Upper lobe of right lung (tissue), 1 donor: ENCODE measurements at regions not wholly inside any gene's neighbourhood (a gene's known extent, or its start where the extent isn't known, plus 50 kb on each side); places are given as distances from the start of the nearest gene placed in this dataset.

Source experiments
- ATAC-seq: fragments of 200-7000 bp; cut with Tn5 transposase; one replicate; pipeline ENCODE4 v1.9.1; 2020; ENCODE audit warnings: mild to moderate bottlenecking, moderate library complexity
- DNase-seq: peaks from one replicate; pipeline ENCODE4 v3.0.0-alpha.2; 2020
- H3K27ac ChIP-seq: fragments of 200-600 bp; one replicate; pipeline ENCODE4 v1.8.0; 2022
- H3K27me3 ChIP-seq: fragments of 200-600 bp; one replicate; pipeline ENCODE4 v1.8.0; 2022; ENCODE audit warnings: mild to moderate bottlenecking
- H3K36me3 ChIP-seq: fragments of 200-600 bp; one replicate; pipeline ENCODE4 v1.8.0; 2022
- H3K4me1 ChIP-seq: fragments of 200-600 bp; one replicate; pipeline ENCODE4 v1.8.0; 2022
- H3K4me3 ChIP-seq: fragments of 200-600 bp; one replicate; pipeline ENCODE4 v1.8.0; 2022; ENCODE audit warnings: mild to moderate bottlenecking
- H3K9me3 ChIP-seq: fragments of 200-600 bp; one replicate; pipeline ENCODE4 v1.8.0; 2022
- intact Hi-C: fragments of 100-400 bp; cut with DNase I; formaldehyde crosslinking; loops from one replicate; pipeline ENCODE4 v1.11.0; 2022
- TF ChIP-seq, protein P1 (sequence below): fragments of 200-600 bp; IDR thresholded peaks from one replicate; pipeline ENCODE4 v1.8.0; 2022; ENCODE audit warnings: antibody characterized with exemption
- donor health status: DM: no; HTN: yes; CAD: no; lungs with severe emphysema.

DNA sequence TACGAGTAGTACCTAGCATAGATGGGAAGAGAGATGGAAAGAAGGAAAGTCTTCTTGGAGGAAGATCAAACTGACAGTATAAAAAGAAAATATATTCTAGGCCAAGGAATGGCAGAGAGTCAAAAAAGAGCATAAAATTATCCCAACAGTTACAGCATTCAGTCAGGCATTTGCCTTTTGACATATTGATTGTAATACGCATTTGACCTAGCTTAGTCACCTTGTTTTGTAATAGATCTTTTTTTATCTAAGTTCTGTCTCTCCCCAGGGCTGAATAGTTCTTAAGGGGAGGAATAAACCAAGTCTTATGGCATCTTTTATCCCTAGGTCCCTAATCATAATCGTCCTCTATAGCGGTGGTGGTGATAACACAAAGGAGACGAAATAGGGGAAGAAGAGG is 657.3 kb upstream of the PIK3C3 start:
- H3K36me3 ChIP-seq = no peaks in the 10 kb centered on the region
- DNase-seq (no peak), ATAC-seq (no peak)
- intact Hi-C loops = no loop called here
- no peaks in the 10 kb centered on the region for H3K4me1 ChIP-seq
- H3K4me3 ChIP-seq = no peak overlapping the region
- H3K27ac ChIP-seq = no peak overlapping the region
- no peaks in the 10 kb centered on the region for H3K27me3 ChIP-seq
- TF ChIP-seq, protein P1, sequence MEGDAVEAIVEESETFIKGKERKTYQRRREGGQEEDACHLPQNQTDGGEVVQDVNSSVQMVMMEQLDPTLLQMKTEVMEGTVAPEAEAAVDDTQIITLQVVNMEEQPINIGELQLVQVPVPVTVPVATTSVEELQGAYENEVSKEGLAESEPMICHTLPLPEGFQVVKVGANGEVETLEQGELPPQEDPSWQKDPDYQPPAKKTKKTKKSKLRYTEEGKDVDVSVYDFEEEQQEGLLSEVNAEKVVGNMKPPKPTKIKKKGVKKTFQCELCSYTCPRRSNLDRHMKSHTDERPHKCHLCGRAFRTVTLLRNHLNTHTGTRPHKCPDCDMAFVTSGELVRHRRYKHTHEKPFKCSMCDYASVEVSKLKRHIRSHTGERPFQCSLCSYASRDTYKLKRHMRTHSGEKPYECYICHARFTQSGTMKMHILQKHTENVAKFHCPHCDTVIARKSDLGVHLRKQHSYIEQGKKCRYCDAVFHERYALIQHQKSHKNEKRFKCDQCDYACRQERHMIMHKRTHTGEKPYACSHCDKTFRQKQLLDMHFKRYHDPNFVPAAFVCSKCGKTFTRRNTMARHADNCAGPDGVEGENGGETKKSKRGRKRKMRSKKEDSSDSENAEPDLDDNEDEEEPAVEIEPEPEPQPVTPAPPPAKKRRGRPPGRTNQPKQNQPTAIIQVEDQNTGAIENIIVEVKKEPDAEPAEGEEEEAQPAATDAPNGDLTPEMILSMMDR = no peak
- no peaks in the 10 kb centered on the region for H3K9me3 ChIP-seq

DNA sequence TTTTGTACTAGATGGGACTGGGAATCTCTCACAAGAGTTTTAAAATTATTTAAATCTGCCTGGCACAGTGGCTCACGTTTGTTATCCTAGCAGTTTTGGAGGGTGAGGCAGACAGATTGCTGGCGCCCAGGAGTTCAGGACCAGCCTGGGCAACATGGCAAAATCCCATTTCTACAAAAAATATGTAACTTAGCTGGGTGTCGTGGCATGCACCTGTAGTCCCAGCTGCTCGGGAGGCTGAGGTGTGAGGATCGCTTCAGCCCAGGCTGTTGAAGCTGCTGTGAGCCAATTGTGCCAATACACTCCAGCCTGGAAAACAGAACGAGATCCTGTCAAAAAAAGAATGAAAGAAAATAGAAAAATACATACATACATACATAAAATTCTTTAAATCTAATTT is 685.7 kb upstream of the PIK3C3 start:
- H3K27me3 ChIP-seq = no peaks in the 10 kb centered on the region
- no peak overlapping the region for H3K4me3 ChIP-seq
- TF ChIP-seq, protein P1 = no peak
- no peak overlapping the region for H3K27ac ChIP-seq
- ATAC-seq = no peak
- DNase-seq = no peak
- H3K4me1 ChIP-seq = no peaks in the 10 kb centered on the region
- H3K36me3 ChIP-seq = no peaks in the 10 kb centered on the region
- intact Hi-C loops = no loop called here
- H3K9me3 ChIP-seq = no peaks in the 10 kb centered on the region

DNA sequence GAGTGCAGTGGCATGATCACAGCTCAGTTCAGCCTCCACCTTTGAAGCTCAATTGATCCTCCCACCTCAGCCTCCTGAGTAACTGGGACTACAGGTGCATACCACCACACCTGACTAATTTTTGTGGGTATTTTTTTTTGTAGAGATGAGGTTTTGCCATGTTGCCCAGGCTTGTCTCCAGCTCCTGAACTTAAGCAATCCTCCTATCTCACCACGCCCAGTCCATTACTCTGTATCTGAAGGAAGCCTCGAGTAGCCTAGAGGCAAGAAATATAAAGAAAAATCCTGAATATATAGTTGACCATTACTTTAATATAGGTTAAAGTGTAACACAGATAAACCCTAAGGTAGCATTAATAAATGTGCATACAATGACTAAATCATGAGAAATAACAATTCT is 686.8 kb upstream of the PIK3C3 start:
- intact Hi-C loops = no loop called here
- Histone ChIP-seq H3K27ac (no peak overlapping the region), H3K4me3 (no peak overlapping the region), H3K4me1 (no peaks in the 10 kb centered on the region), H3K27me3 (no peaks in the 10 kb centered on the region), H3K36me3 (no peaks in the 10 kb centered on the region), H3K9me3 (no peaks in the 10 kb centered on the region)
- DNase-seq = no peak
- TF ChIP-seq, protein P1 = no peak
- no peak for ATAC-seq

DNA sequence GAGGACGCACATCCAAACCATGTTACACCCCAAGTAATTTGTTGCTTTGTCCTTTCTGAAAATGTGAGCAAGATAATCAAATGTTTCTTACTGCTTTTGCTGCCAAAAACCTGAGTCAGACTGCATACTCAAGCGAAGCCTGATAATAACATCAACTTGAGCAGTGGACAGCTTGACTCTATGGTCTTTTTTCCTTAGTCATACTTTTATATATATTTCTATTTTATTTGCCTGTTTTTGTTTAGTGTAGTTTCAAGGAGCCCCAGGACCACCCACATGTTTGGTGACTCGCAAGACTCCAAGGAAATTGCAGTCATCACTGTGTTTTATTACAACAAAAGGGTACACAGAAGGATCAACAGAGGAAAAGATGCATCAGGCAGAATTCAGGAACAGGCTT is 688.4 kb upstream of the PIK3C3 start:
- Histone ChIP-seq H3K27me3 (no peaks in the 10 kb centered on the region), H3K36me3 (no peaks in the 10 kb centered on the region), H3K4me3 (no peak overlapping the region), H3K4me1 (no peaks in the 10 kb centered on the region), H3K27ac (no peak overlapping the region), H3K9me3 (no peaks in the 10 kb centered on the region)
- ATAC-seq (no peak), DNase-seq (no peak)
- TF ChIP-seq, protein P1 = no peak
- intact Hi-C loops = no loop called here

DNA sequence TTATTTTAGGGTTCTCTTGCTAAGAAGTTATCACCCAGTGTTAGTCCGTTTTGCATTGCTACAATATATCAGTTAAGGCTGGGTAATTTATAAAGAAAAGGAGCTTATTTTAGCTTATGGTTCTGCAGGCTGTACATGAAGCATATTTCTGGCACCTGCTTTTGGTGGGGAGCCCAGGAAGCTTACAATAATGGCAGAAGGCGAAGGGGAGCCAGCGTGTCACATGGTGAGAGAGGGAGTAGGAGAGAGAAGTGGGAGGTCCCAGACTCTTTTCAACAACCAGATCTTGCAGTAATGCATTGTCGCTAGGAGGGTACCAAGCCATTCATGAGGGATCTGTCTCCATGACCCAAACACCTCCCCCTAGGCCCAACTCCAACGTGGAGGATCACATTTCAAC is 688.8 kb upstream of the PIK3C3 start:
- no peaks in the 10 kb centered on the region for H3K4me1 ChIP-seq
- H3K36me3 ChIP-seq = no peaks in the 10 kb centered on the region
- no peaks in the 10 kb centered on the region for H3K9me3 ChIP-seq
- no peak overlapping the region for H3K27ac ChIP-seq
- H3K27me3 ChIP-seq = no peaks in the 10 kb centered on the region
- H3K4me3 ChIP-seq = no peak overlapping the region
- TF ChIP-seq, protein P1 = no peak
- intact Hi-C loops = no loop called here
- no peak for ATAC-seq
- no peak for DNase-seq

DNA sequence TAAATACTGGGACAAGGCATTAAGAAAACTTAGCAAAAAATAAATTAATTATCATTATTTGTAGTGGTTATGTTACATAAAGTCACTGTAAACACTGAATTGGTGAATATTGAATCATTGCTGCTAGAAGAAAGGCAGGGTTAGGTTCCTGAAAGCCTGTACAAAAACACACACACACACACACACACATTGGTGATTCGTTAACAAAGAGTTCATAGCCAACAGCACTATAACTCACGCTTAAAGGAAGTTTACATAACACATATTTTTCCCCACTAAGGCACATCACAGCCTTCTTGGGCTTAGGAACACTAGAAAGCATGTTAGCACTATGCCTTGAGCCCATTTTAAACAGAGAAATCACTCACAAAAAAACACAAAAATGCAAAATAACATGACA is 690.0 kb upstream of the PIK3C3 start:
- no peaks in the 10 kb centered on the region for H3K4me1 ChIP-seq
- no peak for DNase-seq
- H3K36me3 ChIP-seq = no peaks in the 10 kb centered on the region
- intact Hi-C loops = no loop called here
- no peak for ATAC-seq
- TF ChIP-seq, protein P1 = no peak
- H3K27me3 ChIP-seq = no peaks in the 10 kb centered on the region
- no peak overlapping the region for H3K27ac ChIP-seq
- no peaks in the 10 kb centered on the region for H3K9me3 ChIP-seq
- no peak overlapping the region for H3K4me3 ChIP-seq
